Fibroblast of mammary gland (primary cell): ENCODE measurements at regions not wholly inside any gene's neighbourhood (a gene's known extent, or its start where the extent isn't known, plus 50 kb on each side); places are given as distances from the start of the nearest gene placed in this dataset.

Source experiments
- DNase-seq: peaks from one replicate; pipeline ENCODE4 v3.0.0-alpha.2; 2010; ENCODE audit warnings: low read depth
- H3K4me3 ChIP-seq: 2 replicates; pipeline ENCODE4 v1.5.1; 2011; ENCODE audit warnings: low read depth, mild to moderate bottlenecking, low read length, moderate library complexity; ENCODE audit not compliant: control insufficient read depth
- TF ChIP-seq, protein P1 (sequence below): conservative IDR thresholded peaks from 2 replicates; pipeline ENCODE4 v1.5.1; 2011; ENCODE audit warnings: low read depth, low read length, inconsistent platforms; ENCODE audit not compliant: control insufficient read depth, insufficient read depth

GRCh38 chr7:47215049-47215448 lies 366.9 kb downstream of the TNS3 start:
- DNase-seq, result no peak
- H3K4me3 ChIP-seq, result no peak overlapping the region
- TF ChIP-seq, protein P1, sequence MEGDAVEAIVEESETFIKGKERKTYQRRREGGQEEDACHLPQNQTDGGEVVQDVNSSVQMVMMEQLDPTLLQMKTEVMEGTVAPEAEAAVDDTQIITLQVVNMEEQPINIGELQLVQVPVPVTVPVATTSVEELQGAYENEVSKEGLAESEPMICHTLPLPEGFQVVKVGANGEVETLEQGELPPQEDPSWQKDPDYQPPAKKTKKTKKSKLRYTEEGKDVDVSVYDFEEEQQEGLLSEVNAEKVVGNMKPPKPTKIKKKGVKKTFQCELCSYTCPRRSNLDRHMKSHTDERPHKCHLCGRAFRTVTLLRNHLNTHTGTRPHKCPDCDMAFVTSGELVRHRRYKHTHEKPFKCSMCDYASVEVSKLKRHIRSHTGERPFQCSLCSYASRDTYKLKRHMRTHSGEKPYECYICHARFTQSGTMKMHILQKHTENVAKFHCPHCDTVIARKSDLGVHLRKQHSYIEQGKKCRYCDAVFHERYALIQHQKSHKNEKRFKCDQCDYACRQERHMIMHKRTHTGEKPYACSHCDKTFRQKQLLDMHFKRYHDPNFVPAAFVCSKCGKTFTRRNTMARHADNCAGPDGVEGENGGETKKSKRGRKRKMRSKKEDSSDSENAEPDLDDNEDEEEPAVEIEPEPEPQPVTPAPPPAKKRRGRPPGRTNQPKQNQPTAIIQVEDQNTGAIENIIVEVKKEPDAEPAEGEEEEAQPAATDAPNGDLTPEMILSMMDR, result no peak

DNA sequence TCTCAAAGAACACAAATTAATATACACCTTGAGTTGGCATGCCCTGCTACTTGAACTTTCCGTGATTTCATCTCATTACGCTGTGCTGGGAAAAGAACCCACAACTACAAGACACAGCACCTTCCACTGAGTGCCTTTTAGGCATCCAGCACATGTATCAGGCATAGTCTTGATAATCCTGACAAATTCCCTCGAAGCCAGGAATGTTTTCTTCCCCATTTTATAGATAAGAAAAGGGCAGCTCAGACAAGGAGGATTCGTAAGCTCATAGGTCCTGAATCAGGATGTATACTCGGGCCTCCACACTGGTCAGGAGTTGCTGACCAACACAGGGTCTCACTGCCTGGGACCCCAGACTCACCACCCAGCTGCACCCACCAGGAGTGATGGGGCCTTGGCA lies 368.6 kb downstream of the TNS3 start:
- DNase-seq, result no peak
- TF ChIP-seq, protein P1, result no peak
- H3K4me3 ChIP-seq, result no peak overlapping the region

GRCh38 chr7:47211519-47211973 lies 370.4 kb downstream of the TNS3 start:
- no peak for DNase-seq
- no peak overlapping the region for H3K4me3 ChIP-seq
- TF ChIP-seq, protein P1, result no peak

GRCh38 chr7:47210281-47210854 lies 371.5 kb downstream of the TNS3 start:
- no peak for DNase-seq
- TF ChIP-seq, protein P1, result no peak
- H3K4me3 ChIP-seq, result no peak overlapping the region

DNA sequence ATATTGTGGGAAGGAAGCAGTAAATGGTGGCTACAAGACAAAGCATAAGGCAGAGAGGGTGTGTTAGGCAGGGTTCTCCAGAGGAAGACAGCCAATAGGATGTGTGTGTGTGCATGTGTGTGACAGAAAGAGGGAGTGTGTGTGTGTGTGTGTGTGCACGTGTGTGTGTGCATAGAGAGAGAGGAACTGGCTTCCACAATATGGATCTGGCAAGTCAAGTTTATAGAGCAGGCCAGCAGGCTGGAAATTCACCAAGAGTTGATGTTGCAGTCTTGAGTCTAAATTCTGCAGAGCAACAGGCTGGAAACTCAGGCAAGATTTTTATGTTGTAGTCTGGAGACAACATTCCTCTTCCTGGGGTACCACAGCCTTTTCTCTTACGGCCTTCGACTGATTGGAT lies 374.0 kb downstream of the TNS3 start:
- H3K4me3 ChIP-seq, result no peak overlapping the region
- DNase-seq, result no peak
- TF ChIP-seq, protein P1, result no peak

DNA sequence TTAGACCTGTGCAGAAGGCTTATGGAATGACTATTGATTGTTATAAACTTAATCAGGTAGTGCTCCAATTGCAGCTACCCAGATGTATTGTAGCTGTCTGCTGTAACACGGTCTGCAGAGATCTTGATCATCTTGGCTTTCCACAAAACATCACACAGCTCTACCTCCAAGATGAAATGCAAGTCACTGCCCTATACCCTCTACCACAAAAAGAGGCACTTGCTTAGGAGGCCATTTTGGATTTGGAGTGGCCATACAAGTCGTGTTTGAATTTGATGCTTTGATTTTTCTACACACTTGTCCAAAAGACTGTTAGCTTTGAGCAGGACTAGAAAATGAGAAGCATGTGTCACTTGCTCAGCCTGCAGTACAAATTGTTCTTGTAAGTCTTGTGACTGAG lies 377.2 kb downstream of the TNS3 start:
- DNase-seq, result no peak
- TF ChIP-seq, protein P1, result no peak
- H3K4me3 ChIP-seq, result no peak overlapping the region
